NT2/D1 (cell line): ENCODE measurements at regions not wholly inside any gene's neighbourhood (a gene's known extent, or its start where the extent isn't known, plus 50 kb on each side); places are given as distances from the start of the nearest gene placed in this dataset.

Source experiments
- SUZ12 ChIP-seq: IDR thresholded peaks from 2 replicates; pipeline ENCODE4 v1.6.1; 2011; ENCODE audit not compliant: insufficient read length, insufficient read depth; ENCODE audit errors: extremely low read depth
- YY1 ChIP-seq: IDR thresholded peaks from 2 replicates; pipeline ENCODE4 v1.6.1; 2011; ENCODE audit not compliant: insufficient read length, insufficient read depth
- ZNF274 ChIP-seq: IDR thresholded peaks from 2 replicates; pipeline ENCODE4 v1.6.1; 2011; ENCODE audit warnings: mild to moderate bottlenecking, low read depth, low read length

- TF ChIP-seq YY1 (no peak), ZNF274 (no peak), SUZ12 (no peak)
Measured at GRCh38 chr1:170385750-170386149, 146.2 kb upstream of the GORAB start.
